ENCODE measurements at regions not wholly inside any gene's neighbourhood (a gene's known extent, or its start where the extent isn't known, plus 50 kb on each side); places are given as distances from the start of the nearest gene placed in this dataset.

GRCh38 chr1:34650800-34651199 is 104.0 kb upstream of the GJB5 start:
- Histone ChIP-seq H3K4me3 (no peak overlapping the region), H3K9me3 (no peaks in the 10 kb centered on the region), H3K4me1 (replicated peaks) (no peaks in the 10 kb centered on the region), H3K27ac (no peak overlapping the region), H3K36me3 (no peaks in the 10 kb centered on the region), H3K27me3 (replicated peaks; ENCODE audit: insufficient read depth) (peaks cover 5% of the 10 kb centered on the region)
- DNase-seq (ENCODE audit: low spot score): no peak
- intact Hi-C loops (cut with DNase I): no loop called here
- WGBS: 80% methylated on average over 11 of the region's 11 CpGs
- no peak for TF ChIP-seq POLR2AphosphoS5 (IDR thresholded peaks at IDR 0.05)

- TF ChIP-seq POLR2AphosphoS5 (IDR thresholded peaks at IDR 0.05) (no peak), POLR2A (IDR thresholded peaks at IDR 0.05) (no peak), CTCF (IDR thresholded peaks at IDR 0.05) (no peak)
- Histone ChIP-seq H3K9me3 (no peaks in the 10 kb centered on the region), H3K4me1 (replicated peaks) (no peaks in the 10 kb centered on the region), H3K27ac (no peak overlapping the region), H3K4me3 (no peak overlapping the region), H3K27me3 (replicated peaks; ENCODE audit: insufficient read depth) (peaks cover 5% of the 10 kb centered on the region), H3K36me3 (no peaks in the 10 kb centered on the region)
- 78% methylated on average over 7 of the region's 7 CpGs for WGBS
- no peak for DNase-seq (ENCODE audit: low spot score)
- intact Hi-C loops (cut with DNase I): no loop called here
These were observed 101.7 kb upstream of the GJB5 start for GRCh38 chr1:34653110-34653509.

- TF ChIP-seq POLR2AphosphoS5 (IDR thresholded peaks at IDR 0.05) (no peak), POLR2A (IDR thresholded peaks at IDR 0.05) (no peak), CTCF (IDR thresholded peaks at IDR 0.05) (no peak)
These were observed 99.5 kb upstream of the GJB5 start for GRCh38 chr1:34655206-34655874.

GRCh38 chr1:34655875-34656240 is 99.0 kb upstream of the GJB5 start:
- WGBS: 86% methylated on average over 4 of the region's 4 CpGs
- no peak for TF ChIP-seq CTCF (IDR thresholded peaks at IDR 0.05)
- TF ChIP-seq POLR2A (IDR thresholded peaks at IDR 0.05): no peak
- TF ChIP-seq POLR2AphosphoS5 (IDR thresholded peaks at IDR 0.05): no peak
- DNase-seq (ENCODE audit: low spot score): no peak

More at GRCh38 chr1:34655206-34655874, 99.5 kb upstream of the GJB5 start:
- Histone ChIP-seq H3K4me1 (replicated peaks) (no peaks in the 10 kb centered on the region), H3K27me3 (replicated peaks; ENCODE audit: insufficient read depth) (peaks cover 7% of the 10 kb centered on the region), H3K36me3 (no peaks in the 10 kb centered on the region), H3K9me3 (no peaks in the 10 kb centered on the region), H3K27ac (no peak overlapping the region), H3K4me3 (no peak overlapping the region)
- no peak for DNase-seq (ENCODE audit: low spot score)
- WGBS: 71% methylated on average over 4 of the region's 4 CpGs
- intact Hi-C loops (cut with DNase I): no loop called here

GRCh38 chr1:34656299-34656698 is 98.5 kb upstream of the GJB5 start:
- 91% methylated on average over 3 of the region's 3 CpGs for WGBS

More at GRCh38 chr1:34655875-34656240, 99.0 kb upstream of the GJB5 start:
- Histone ChIP-seq H3K27me3 (replicated peaks; ENCODE audit: insufficient read depth) (peaks cover 7% of the 10 kb centered on the region), H3K36me3 (no peaks in the 10 kb centered on the region), H3K27ac (no peak overlapping the region), H3K4me3 (no peak overlapping the region), H3K4me1 (replicated peaks) (no peaks in the 10 kb centered on the region), H3K9me3 (no peaks in the 10 kb centered on the region)
- intact Hi-C loops (cut with DNase I): no loop called here

More at GRCh38 chr1:34656299-34656698, 98.5 kb upstream of the GJB5 start:
- TF ChIP-seq POLR2AphosphoS5 (IDR thresholded peaks at IDR 0.05): no peak
- TF ChIP-seq POLR2A (IDR thresholded peaks at IDR 0.05): no peak
- no peak for TF ChIP-seq CTCF (IDR thresholded peaks at IDR 0.05)
- Histone ChIP-seq H3K4me1 (replicated peaks) (no peaks in the 10 kb centered on the region), H3K27ac (no peak overlapping the region), H3K4me3 (no peak overlapping the region), H3K27me3 (replicated peaks; ENCODE audit: insufficient read depth) (peaks cover 7% of the 10 kb centered on the region), H3K9me3 (no peaks in the 10 kb centered on the region), H3K36me3 (no peaks in the 10 kb centered on the region)
- intact Hi-C loops (cut with DNase I): no loop called here
- no peak for DNase-seq (ENCODE audit: low spot score)

Measured in prostate gland (tissue), 2 donors.